ENCODE measurements at regions not wholly inside any gene's neighbourhood (a gene's known extent, or its start where the extent isn't known, plus 50 kb on each side); places are given as distances from the start of the nearest gene placed in this dataset.

GRCh38 chr11:45091563-45092403 lies 54.7 kb upstream of the PRDM11 start:
- no peak for DNase-seq

- no peak for DNase-seq
Observed at GRCh38 chr11:45092404-45092785, 54.0 kb upstream of the PRDM11 start.

- DNase-seq, result no peak
Observed at GRCh38 chr11:45092901-45093760, 53.3 kb upstream of the PRDM11 start.

GRCh38 chr11:45093761-45094455 lies 52.5 kb upstream of the PRDM11 start:
- DNase-seq, result no peak

- DNase-seq, result no peak
Observed at GRCh38 chr11:45094958-45095690, 51.3 kb upstream of the PRDM11 start.

GRCh38 chr11:45095691-45096010 lies 50.8 kb upstream of the PRDM11 start:
- DNase-seq, result no peak

GRCh38 chr11:45096636-45097035 lies 49.8 kb upstream of the PRDM11 start:
- DNase-seq, result no peak

All from stimulated activated naive CD4-positive, alpha-beta T cell (primary cell).